LNCaP clone FGC (cell line): ENCODE measurements at regions not wholly inside any gene's neighbourhood (a gene's known extent, or its start where the extent isn't known, plus 50 kb on each side); places are given as distances from the start of the nearest gene placed in this dataset.

Source experiments
- DNase-seq: peaks from one replicate; pipeline ENCODE4 v3.0.0-alpha.2; 2011; ENCODE audit warnings: low read depth
- H3K4me3 ChIP-seq: 2 replicates; pipeline ENCODE4 v1.5.1; 2011; ENCODE audit warnings: mild to moderate bottlenecking, low read depth, low read length, control low read depth
- CTCF ChIP-seq: IDR thresholded peaks from 2 replicates; pipeline ENCODE4 v1.5.1; 2012; ENCODE audit warnings: mild to moderate bottlenecking; ENCODE audit not compliant: control insufficient read depth, insufficient read depth; ENCODE audit errors: extremely low read depth

- TF ChIP-seq CTCF: no peak
- no peak overlapping the region for H3K4me3 ChIP-seq
- no peak for DNase-seq
Observed at GRCh38 chr13:68636784-68637183, 1406.6 kb upstream of the PCDH9 start.

DNA sequence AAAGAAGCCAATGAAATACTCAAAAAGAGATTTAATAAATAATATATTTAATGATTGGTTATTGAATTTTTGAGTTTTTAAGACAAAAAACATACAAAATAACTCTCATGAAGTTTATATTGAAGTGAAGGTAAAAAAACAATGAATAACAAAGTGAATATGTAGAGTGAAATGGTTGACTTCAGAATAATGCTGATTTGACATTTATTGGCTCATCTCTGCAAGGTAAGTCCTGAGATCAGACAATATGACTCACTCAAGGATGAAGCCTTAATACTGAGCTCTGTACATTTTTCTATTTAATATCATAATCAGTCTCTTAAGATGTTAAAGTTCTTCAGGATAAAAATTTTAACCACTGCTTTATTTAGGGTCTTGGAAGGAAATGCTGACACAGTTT lies 1398.9 kb upstream of the PCDH9 start:
- H3K4me3 ChIP-seq: no peak overlapping the region
- DNase-seq: no peak
- TF ChIP-seq CTCF: no peak

DNA sequence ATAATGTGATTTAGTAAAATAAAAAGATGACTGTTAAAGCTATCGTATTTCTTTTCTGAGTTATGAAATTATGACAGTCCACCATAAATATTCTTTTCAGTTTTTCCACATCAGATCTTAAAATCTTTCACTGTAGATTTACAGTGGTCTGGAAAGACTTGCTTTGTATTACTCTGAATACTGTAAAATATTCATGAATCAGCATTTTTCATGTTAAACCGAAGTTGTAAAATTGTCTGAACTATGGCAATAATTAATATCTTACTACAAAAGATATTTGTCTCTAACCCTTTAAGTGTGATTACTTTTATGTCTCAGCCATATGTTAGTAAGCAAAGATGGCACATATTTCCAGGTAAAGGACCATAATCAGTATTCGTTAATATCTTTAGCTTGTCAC lies 1397.2 kb upstream of the PCDH9 start:
- TF ChIP-seq CTCF: no peak
- no peak overlapping the region for H3K4me3 ChIP-seq
- DNase-seq: no peak

DNA sequence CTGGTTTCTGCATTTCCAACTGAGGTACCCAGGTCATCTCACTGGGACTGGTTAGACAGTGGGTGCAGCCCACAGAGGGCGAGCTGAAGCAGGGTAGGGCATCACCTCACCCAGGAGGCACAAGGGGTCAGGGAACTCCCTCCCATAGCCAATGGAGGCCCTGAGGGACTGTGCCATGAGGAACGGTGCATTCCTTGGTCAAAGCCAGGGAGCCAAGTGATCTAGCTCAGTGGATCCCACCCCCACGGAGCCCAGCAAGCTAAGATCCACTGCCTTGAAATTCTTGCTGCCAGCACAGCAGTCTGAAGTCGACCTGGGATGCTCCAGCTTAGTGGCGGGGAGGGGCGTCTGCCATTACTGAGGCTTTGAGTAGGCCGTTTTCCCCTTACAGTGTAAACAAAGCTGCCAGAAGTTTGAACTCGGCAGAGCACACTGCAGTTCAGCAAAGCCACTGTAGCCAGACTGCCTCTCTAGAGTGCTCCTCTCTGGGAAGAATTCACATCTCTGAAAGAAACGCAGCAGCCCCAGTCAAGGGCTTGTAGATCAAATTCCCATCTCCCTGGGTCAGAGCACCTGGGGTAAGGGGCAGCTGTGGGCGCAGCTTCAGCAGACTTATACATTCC lies 1386.6 kb upstream of the PCDH9 start:
- no peak for DNase-seq
- no peak for TF ChIP-seq CTCF
- no peak overlapping the region for H3K4me3 ChIP-seq

- no peak overlapping the region for H3K4me3 ChIP-seq
- no peak for TF ChIP-seq CTCF
- DNase-seq: no peak
Observed at GRCh38 chr13:68609661-68610060, 1379.5 kb upstream of the PCDH9 start.

- no peak for DNase-seq
- no peak for TF ChIP-seq CTCF
- no peak overlapping the region for H3K4me3 ChIP-seq
Observed at GRCh38 chr13:68608147-68608546, 1378.0 kb upstream of the PCDH9 start.

DNA sequence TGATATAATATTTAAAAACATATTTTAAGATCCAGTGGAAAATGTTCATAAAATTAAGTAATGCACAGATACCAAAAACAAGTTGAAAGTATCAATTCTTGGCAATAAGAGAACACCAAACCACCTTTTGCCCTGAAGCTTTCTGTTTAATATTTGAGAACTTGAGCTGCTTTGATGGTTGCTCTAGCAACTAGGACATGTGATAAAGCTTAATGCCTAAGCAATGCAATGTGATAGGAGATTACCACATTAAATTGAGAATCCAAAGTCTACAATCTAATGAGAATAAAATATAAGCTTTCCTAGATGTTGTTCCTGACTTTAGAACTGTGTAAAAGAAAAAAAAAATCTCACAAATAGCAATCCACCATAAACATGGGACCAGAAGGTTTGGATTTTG lies 1367.5 kb upstream of the PCDH9 start:
- H3K4me3 ChIP-seq: no peak overlapping the region
- TF ChIP-seq CTCF: no peak
- DNase-seq: no peak
